Omental fat pad (tissue), 3 donors: ENCODE measurements at regions not wholly inside any gene's neighbourhood (a gene's known extent, or its start where the extent isn't known, plus 50 kb on each side); places are given as distances from the start of the nearest gene placed in this dataset.

ENCODE experiments used
- ATAC-seq: fragments of 150-250 bp; one replicate; pipeline ENCODE4 v1.9.1; 2016; ENCODE audit warnings: mild to moderate bottlenecking, moderate library complexity; ENCODE audit not compliant: low FRiP score
- DNase-seq: peaks from one replicate; pipeline ENCODE4 v3.0.0-alpha.2; 2019; ENCODE audit warnings: low spot score
- TF ChIP-seq, protein P1 (sequence below), 3 donors: fragments of 450-650 bp; IDR thresholded peaks; one replicate each; pipeline ENCODE4 v1.5.1; 2016 to 2017; ENCODE audit warnings: antibody characterized with exemption in 3 of 3, mild to moderate bottlenecking in 3 of 3, moderate library complexity in 2 of 3

DNA sequence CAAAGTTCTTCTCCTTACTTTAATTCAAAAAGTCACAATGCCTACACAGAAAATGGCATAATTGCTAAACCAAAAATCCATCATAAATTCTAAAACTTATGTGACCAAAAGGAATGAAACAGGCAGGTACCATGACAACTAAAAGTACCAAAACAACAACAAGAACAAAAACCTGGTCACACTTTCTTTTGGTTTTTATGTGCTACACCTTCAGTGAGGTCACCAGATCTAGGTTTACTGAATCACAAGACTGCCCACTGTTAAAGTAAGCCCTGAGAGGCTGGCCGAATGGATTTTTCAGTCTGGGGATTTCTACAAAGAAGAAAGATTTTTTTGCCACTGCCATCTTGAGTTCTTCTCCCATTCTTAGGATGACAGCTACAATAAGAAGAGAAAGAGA, 583.0 kb upstream of the PKN2 start:
- TF ChIP-seq, protein P1, sequence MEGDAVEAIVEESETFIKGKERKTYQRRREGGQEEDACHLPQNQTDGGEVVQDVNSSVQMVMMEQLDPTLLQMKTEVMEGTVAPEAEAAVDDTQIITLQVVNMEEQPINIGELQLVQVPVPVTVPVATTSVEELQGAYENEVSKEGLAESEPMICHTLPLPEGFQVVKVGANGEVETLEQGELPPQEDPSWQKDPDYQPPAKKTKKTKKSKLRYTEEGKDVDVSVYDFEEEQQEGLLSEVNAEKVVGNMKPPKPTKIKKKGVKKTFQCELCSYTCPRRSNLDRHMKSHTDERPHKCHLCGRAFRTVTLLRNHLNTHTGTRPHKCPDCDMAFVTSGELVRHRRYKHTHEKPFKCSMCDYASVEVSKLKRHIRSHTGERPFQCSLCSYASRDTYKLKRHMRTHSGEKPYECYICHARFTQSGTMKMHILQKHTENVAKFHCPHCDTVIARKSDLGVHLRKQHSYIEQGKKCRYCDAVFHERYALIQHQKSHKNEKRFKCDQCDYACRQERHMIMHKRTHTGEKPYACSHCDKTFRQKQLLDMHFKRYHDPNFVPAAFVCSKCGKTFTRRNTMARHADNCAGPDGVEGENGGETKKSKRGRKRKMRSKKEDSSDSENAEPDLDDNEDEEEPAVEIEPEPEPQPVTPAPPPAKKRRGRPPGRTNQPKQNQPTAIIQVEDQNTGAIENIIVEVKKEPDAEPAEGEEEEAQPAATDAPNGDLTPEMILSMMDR (IDR thresholded peaks at IDR 0.05), result no peak
- ATAC-seq (no peak), DNase-seq (no peak)

DNA sequence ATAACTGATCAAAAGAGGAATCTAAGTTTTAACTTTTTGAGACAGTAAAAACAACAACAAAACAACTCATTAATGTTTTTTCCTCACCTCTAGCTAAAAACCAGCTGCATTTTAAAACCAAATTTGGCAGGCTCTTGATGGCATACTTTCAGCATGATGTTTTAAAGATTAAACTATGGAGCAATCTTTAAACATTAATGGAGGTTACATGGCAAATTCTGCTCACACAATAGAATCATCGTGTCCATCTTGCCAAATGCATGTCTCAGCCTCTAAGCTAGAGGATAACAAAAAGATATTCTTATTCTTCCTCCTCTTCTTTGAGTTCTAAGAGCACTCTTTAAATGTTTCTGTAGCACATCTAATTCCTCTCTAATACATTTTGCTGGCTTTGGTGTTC, 579.8 kb upstream of the PKN2 start:
- ATAC-seq (no peak), DNase-seq (no peak)
- TF ChIP-seq, protein P1 (IDR thresholded peaks at IDR 0.05), result no peak

DNA sequence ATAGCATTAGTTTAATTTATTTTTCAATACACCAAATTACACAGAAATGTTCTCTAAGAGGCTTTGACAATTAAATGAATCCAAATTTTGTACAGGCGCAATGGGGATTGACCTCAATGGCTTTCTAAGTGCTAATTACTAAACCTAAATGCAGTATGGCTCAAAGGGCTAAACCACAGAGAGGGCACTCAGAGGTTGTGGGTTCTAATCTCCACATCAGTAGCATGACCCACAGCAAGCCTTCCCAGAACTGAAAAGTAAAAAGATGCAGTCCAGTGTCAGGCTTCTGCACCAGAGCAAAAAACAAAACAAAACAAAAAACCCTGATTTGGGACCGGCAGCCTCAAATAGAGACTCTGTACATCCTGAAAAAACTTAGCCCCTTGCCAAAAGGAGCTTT, 579.2 kb upstream of the PKN2 start:
- no peak for ATAC-seq
- TF ChIP-seq, protein P1 (IDR thresholded peaks at IDR 0.05), result no peak

DNA sequence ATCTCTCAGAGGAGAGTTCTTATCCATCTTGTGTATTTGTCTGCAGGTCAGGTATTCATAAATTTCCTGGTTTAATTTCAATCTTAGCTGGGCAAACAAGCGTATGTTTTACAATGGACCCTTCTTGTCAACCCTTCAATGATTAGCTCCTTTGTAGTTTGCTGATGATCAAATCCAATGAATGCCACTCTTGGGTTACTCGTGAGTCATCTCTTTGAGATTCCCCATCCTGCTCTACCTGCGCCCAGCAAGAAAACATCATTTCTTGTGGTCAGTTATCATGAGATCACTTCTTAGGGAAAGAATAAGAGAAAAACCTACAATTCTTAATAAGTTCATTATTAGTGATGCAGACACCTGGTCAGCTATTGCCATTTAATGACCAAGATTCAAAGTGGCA, 572.3 kb upstream of the PKN2 start:
- TF ChIP-seq, protein P1 (IDR thresholded peaks at IDR 0.05), result no peak
- ATAC-seq (no peak), DNase-seq (no peak)

More for the DNA sequence above, 579.2 kb upstream of the PKN2 start:
- no peak for DNase-seq

DNA sequence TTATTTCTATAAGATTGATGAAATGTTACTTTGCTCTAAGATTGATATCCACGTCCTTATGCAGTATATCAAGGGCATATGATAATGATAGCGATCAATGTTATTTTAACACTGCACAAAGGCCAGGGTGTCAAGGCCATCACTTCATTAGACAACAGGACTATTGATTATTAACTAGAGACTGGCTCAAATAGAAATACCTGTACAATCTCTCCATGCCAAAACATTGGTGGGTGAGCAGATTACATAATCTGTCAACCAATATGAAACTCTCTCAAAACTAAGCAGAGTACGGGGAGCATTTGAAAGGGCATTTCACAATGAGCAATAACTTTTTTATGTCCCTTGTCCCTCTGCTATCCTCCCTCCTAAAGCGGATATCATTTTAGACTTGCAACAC, 566.5 kb upstream of the PKN2 start:
- no peak for DNase-seq
- no peak for ATAC-seq
- TF ChIP-seq, protein P1 (IDR thresholded peaks at IDR 0.05), result no peak

DNA sequence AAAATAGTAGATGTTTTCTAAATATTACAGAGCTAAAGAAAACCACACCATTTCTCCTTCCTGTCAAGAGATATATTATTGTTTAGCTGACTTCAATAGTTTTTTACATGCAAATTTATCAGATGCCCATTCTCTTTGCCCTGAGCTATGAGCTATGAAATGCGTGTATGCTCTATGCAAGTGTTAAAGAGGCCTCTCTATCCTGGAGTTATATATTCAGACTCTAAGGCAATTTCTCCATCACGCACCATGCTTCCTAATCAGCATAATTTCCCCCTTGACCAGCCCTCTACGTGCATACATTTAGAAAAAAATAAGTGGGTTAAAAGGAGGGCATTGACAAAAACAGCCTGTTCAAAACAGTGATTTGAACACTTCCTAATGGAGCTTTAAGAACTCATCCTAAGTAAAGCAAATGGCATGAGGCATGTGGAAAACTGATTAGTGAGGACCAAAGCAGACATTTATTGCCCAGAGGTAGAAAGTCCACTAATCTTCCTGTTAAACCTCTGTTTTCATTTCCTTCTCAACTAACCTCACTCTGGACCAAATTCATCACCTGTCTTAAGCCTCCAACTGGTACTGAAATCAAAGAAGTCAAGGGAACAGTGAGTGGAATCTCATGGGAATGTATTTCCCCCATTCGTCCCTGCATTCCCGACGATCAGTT, 565.8 kb upstream of the PKN2 start:
- TF ChIP-seq, protein P1 (IDR thresholded peaks at IDR 0.05), result no peak
- no peak for DNase-seq
- ATAC-seq, result no peak

DNA sequence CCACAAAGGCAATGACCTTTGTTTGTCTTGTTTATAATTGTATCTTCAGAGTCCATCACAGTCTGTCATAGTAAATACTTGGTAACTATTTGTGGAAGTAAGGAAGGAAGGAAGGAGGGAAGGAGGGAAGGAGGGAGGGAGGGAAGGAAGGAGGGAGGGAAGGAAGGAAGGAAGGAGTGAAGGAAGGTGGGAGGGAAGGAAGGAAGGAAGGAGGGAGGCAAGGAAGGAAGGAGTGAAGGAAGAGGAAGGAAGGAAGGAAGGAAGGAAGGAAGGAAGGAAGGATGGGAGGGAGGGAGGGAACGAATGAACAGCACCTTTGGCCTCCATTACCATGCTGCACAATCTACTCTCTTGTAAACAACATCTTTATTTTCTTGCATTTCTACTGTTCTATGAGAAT, 559.5 kb upstream of the PKN2 start:
- ATAC-seq, result no peak
- TF ChIP-seq, protein P1 (IDR thresholded peaks at IDR 0.05), result no peak
- no peak for DNase-seq
